PC-3 (cell line): ENCODE measurements at regions not wholly inside any gene's neighbourhood (a gene's known extent, or its start where the extent isn't known, plus 50 kb on each side); places are given as distances from the start of the nearest gene placed in this dataset.

ENCODE experiments used
- ATAC-seq: fragments of 200-7000 bp; cut with Tn5 transposase; 2 replicates; pipeline ENCODE4 v1.9.1; 2020; ENCODE audit warnings: mild to moderate bottlenecking, moderate library complexity
- BruUV-seq: library from RNA; stranded (reverse); fragments of 400-500 nt; replicated peaks from 2 replicates; lab custom pipeline; 2021; lab: Mats Ljungman, UMichigan
- CTCF ChIA-PET: fragments of 300-600 bp; sonication (Branson Sonifier 250); formaldehyde crosslinking; loops from one replicate; lab custom pipeline; 2022; ENCODE audit warnings: antibody characterized with exemption; lab: Charles Lee
- POLR2A ChIA-PET: fragments of 300-600 bp; sonication (Branson Sonifier 250); formaldehyde crosslinking; loops from one replicate; lab custom pipeline; 2022; ENCODE audit warnings: antibody characterized with exemption; ENCODE audit not compliant: unreplicated experiment; lab: Charles Lee
- DNase-seq: peaks from one replicate; pipeline ENCODE4 v3.0.0-alpha.2; 2015
- H2AFZ ChIP-seq: fragments of 300-600 bp; sonication (generic); 2 replicates; pipeline ENCODE4 v1.6.0; 2016; ENCODE audit warnings: antibody characterized with exemption, low read length
- H3F3A ChIP-seq: fragments of 300-600 bp; sonication (generic); one replicate; pipeline ENCODE4 v1.6.0; 2017; ENCODE audit warnings: antibody characterized with exemption, low read length, control low read depth, mild to moderate bottlenecking; ENCODE audit not compliant: unreplicated experiment
- H3K27ac ChIP-seq: fragments of 300-600 bp; sonication (generic); 2 replicates; pipeline ENCODE4 v1.5.1; 2016; ENCODE audit warnings: mild to moderate bottlenecking, low read length
- H3K27me3 ChIP-seq: fragments of 300-600 bp; sonication (generic); 2 replicates; pipeline ENCODE4 v1.6.1; 2016; ENCODE audit warnings: low read length, mixed read lengths
- H3K36me3 ChIP-seq: fragments of 300-600 bp; sonication (generic); 2 replicates; pipeline ENCODE4 v1.6.1; 2016; ENCODE audit warnings: low read depth, mixed run types, low read length, mixed read lengths
- H3K4me1 ChIP-seq: fragments of 300-600 bp; sonication (generic); 2 replicates; pipeline ENCODE4 v1.5.1; 2016; ENCODE audit warnings: low read length; ENCODE audit not compliant: insufficient read depth
- H3K4me2 ChIP-seq: fragments of 300-600 bp; sonication (generic); 2 replicates; pipeline ENCODE4 v1.6.0; 2016; ENCODE audit warnings: low read length
- H3K4me3 ChIP-seq: fragments of 300-600 bp; sonication (generic); 2 replicates; pipeline ENCODE4 v1.5.1; 2016; ENCODE audit warnings: mild to moderate bottlenecking, low read length, mixed read lengths
- H3K79me2 ChIP-seq: fragments of 300-600 bp; sonication (generic); 2 replicates; pipeline ENCODE4 v1.6.1; 2017; ENCODE audit warnings: low read length, mixed read lengths
- H3K9ac ChIP-seq: fragments of 300-600 bp; sonication (generic); 2 replicates; pipeline ENCODE4 v1.6.0; 2016; ENCODE audit warnings: mild to moderate bottlenecking, low read length
- H3K9me2 ChIP-seq: fragments of 300-600 bp; sonication (generic); replicated peaks from 2 replicates; pipeline ENCODE4 v1.6.1; 2016; ENCODE audit warnings: mixed run types, low read length, mixed read lengths
- H3K9me3 ChIP-seq: fragments of 300-600 bp; sonication (generic); 2 replicates; pipeline ENCODE4 v1.6.1; 2016; ENCODE audit warnings: low read length, mixed read lengths
- H4K20me1 ChIP-seq: fragments of 300-600 bp; sonication (generic); 2 replicates; pipeline ENCODE4 v1.6.1; 2016; ENCODE audit warnings: low read length, mixed read lengths
- CTCF ChIP-seq: fragments of 300-600 bp; sonication (generic); conservative IDR thresholded peaks from 2 replicates; pipeline ENCODE4 v1.5.1; 2017; ENCODE audit warnings: antibody characterized with exemption, low read depth, mild to moderate bottlenecking, low read length
- EZH2 ChIP-seq: fragments of 300-600 bp; sonication (generic); IDR thresholded peaks from one replicate; pipeline ENCODE4 v1.6.1; 2017; ENCODE audit warnings: antibody characterized with exemption, mild to moderate bottlenecking, low read length; ENCODE audit not compliant: unreplicated experiment
- EZH2phosphoT487 ChIP-seq: fragments of 300-600 bp; sonication (generic); IDR thresholded peaks from 2 replicates; pipeline ENCODE4 v1.6.1; 2018; ENCODE audit warnings: mild to moderate bottlenecking, antibody characterized with exemption, low read length, borderline replicate concordance
- intact Hi-C: fragments of 100-400 bp; cut with micrococcal nuclease; formaldehyde crosslinking; loops from 2 replicates; pipeline ENCODE4 v1.9.0; 2023

GRCh38 chr6:135115411-135115810 lies 60.8 kb upstream of the HBS1L start:
- H3K9ac ChIP-seq: no peak overlapping the region
- no peak for ATAC-seq
- no peak overlapping the region for H3K4me3 ChIP-seq

GRCh38 chr6:135114355-135115145 lies 59.9 kb upstream of the HBS1L start:
- CTCF ChIA-PET: no interaction called here
- intact Hi-C loops: no loop called here

More at GRCh38 chr6:135115411-135115810, 60.8 kb upstream of the HBS1L start:
- ChIA-PET POLR2A (no interaction called here), CTCF (no interaction called here)
- BruUV-seq: no TSS peak
- Histone ChIP-seq H3K79me2 (no peaks in the 10 kb centered on the region), H3F3A (no peaks in the 10 kb centered on the region), H3K4me2 (no peak overlapping the region), H3K27ac (no peak overlapping the region), H3K4me1 (no peaks in the 10 kb centered on the region), H3K9me2 (no peaks in the 10 kb centered on the region), H3K27me3 (peaks cover 20% of the 10 kb centered on the region; the same call in 1 of the 2 replicates), H2AFZ (no peak overlapping the region), H3K9me3 (no peaks in the 10 kb centered on the region), H4K20me1 (no peaks in the 10 kb centered on the region), H3K36me3 (no peaks in the 10 kb centered on the region)
- TF ChIP-seq EZH2: no peak
- no peak for TF ChIP-seq CTCF
- no peak for TF ChIP-seq EZH2phosphoT487
- intact Hi-C loops: no loop called here
- no peak for DNase-seq

More at GRCh38 chr6:135114355-135115145, 59.9 kb upstream of the HBS1L start:
- ATAC-seq (no peak), DNase-seq (no peak)
- no peak overlapping the region for H2AFZ ChIP-seq
- H3F3A ChIP-seq: no peaks in the 10 kb centered on the region
- no peak overlapping the region for H3K9ac ChIP-seq
- no TSS peak for BruUV-seq
- H3K4me3 ChIP-seq: no peak overlapping the region
- H3K9me2 ChIP-seq: no peaks in the 10 kb centered on the region
- H3K9me3 ChIP-seq: no peaks in the 10 kb centered on the region
- no peak overlapping the region for H3K4me2 ChIP-seq
- no peak for TF ChIP-seq EZH2phosphoT487
- no peak for TF ChIP-seq CTCF
- no peak for TF ChIP-seq EZH2
- H3K36me3 ChIP-seq: no peaks in the 10 kb centered on the region
- no peaks in the 10 kb centered on the region for H4K20me1 ChIP-seq
- H3K79me2 ChIP-seq: no peaks in the 10 kb centered on the region
- POLR2A ChIA-PET: no interaction called here
- peaks cover 25% of the 10 kb centered on the region; the same call in 1 of the 2 replicates for H3K27me3 ChIP-seq
- no peak overlapping the region for H3K27ac ChIP-seq
- H3K4me1 ChIP-seq: no peaks in the 10 kb centered on the region
